Activated naive CD8-positive, alpha-beta T cell treated with anti-CD3 and anti-CD28 coated beads, Interleukin-2, amount 50 U/mL, for 16 hours (primary cell): ENCODE measurements at regions not wholly inside any gene's neighbourhood (a gene's known extent, or its start where the extent isn't known, plus 50 kb on each side); places are given as distances from the start of the nearest gene placed in this dataset.
"Not testable (repeated sequence)": the region's sequence is repeated elsewhere in the genome, so short reads cannot be mapped to it uniquely, and the experiment has no call there.

Experiments used
- DNase-seq: peaks from one replicate; pipeline ENCODE4 v3.0.0-alpha.2; 2020; ENCODE audit warnings: low read depth, low spot score

GRCh38 chr5:1960595-1961303 is 78.0 kb upstream of the IRX4 start:
- DNase-seq = no peak

- DNase-seq = no peak
These were observed 77.2 kb upstream of the IRX4 start for GRCh38 chr5:1959725-1960581.

GRCh38 chr5:1959231-1959630 is 76.5 kb upstream of the IRX4 start:
- no peak for DNase-seq

- no peak for DNase-seq
These were observed 75.7 kb upstream of the IRX4 start for GRCh38 chr5:1958211-1959010.

GRCh38 chr5:1955586-1955985 is 72.9 kb upstream of the IRX4 start:
- DNase-seq = no peak

- not testable (repeated sequence) for DNase-seq
These were observed 71.0 kb upstream of the IRX4 start for GRCh38 chr5:1953710-1954109.

- DNase-seq = no peak
These were observed 69.8 kb upstream of the IRX4 start for GRCh38 chr5:1952444-1953099.

- DNase-seq = no peak
These were observed 69.3 kb upstream of the IRX4 start for GRCh38 chr5:1952021-1952420.

- DNase-seq = no peak
These were observed 68.6 kb upstream of the IRX4 start for GRCh38 chr5:1951165-1951816.

GRCh38 chr5:1950708-1951103 is 68.0 kb upstream of the IRX4 start:
- no peak for DNase-seq

- DNase-seq = no peak
These were observed 67.5 kb upstream of the IRX4 start for GRCh38 chr5:1950096-1950707.

GRCh38 chr5:1949253-1949652 is 66.5 kb upstream of the IRX4 start:
- no peak for DNase-seq

GRCh38 chr5:1948663-1949191 is 66.0 kb upstream of the IRX4 start:
- DNase-seq = no peak

GRCh38 chr5:1948111-1948510 is 65.4 kb upstream of the IRX4 start:
- DNase-seq = no peak

- DNase-seq = no peak
These were observed 64.1 kb upstream of the IRX4 start for GRCh38 chr5:1946776-1947175.

GRCh38 chr5:1946122-1946677 is 63.5 kb upstream of the IRX4 start:
- no peak for DNase-seq

GRCh38 chr5:1945606-1946005 is 62.9 kb upstream of the IRX4 start:
- DNase-seq = no peak

GRCh38 chr5:1944408-1944807 is 61.7 kb upstream of the IRX4 start:
- DNase-seq = no peak

GRCh38 chr5:1943481-1943880 is 60.8 kb upstream of the IRX4 start:
- DNase-seq = no peak

GRCh38 chr5:1942630-1943029 is 59.9 kb upstream of the IRX4 start:
- no peak for DNase-seq
